Hematopoietic multipotent progenitor cell treated with erythropoietin and hydrocortisone succinate and interleukin-3 and kit ligand, for 6 days (in vitro differentiated cells): ENCODE measurements at regions not wholly inside any gene's neighbourhood (a gene's known extent, or its start where the extent isn't known, plus 50 kb on each side); places are given as distances from the start of the nearest gene placed in this dataset.

Experiments used
- DNase-seq: peaks from one replicate; pipeline ENCODE4 v3.0.0-alpha.2; 2015

GRCh38 chr22:22144858-22145257, 99.7 kb upstream of the VPREB1 start:
- no peak for DNase-seq

- no peak for DNase-seq
Measured at GRCh38 chr22:22143448-22143847, 101.1 kb upstream of the VPREB1 start.

- no peak for DNase-seq
Measured at GRCh38 chr22:22142661-22143060, 101.9 kb upstream of the VPREB1 start.

DNA sequence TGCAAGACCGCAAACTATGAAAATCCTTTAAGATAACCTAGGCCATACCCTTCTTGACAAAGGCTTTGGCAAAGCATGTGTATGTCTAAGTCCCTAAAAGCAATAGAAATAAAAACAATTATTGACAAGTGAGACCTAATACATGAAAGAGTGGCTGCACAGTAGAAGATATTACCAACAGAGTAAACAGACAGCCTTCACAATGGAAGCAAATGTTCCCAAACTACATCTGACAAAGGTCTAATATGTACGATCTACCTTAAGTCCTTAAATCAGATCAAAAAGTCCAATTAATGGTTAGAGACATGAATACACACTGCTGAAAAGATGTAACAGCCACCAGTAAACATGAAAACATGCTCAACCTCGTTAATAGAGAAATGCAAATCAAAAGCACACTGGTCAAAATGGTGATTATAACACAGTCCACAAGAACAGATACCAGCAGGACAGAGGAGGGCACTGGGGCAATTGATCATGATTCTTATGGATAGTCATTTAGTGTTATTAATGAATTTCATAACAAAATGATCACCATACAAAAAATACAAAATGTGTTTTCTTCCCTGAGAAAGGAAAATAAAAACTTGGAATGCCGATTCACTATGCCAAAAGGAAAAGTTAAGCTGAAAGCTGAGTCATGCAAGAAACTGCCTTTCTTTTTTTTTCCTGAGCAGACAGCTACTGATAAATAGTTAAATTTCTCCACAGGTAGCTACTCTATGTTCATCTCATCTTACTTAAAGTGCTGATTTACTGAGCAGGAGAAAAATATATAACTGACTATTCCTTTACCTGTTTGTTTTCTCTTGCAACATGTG, 102.6 kb upstream of the VPREB1 start:
- no peak for DNase-seq

DNA sequence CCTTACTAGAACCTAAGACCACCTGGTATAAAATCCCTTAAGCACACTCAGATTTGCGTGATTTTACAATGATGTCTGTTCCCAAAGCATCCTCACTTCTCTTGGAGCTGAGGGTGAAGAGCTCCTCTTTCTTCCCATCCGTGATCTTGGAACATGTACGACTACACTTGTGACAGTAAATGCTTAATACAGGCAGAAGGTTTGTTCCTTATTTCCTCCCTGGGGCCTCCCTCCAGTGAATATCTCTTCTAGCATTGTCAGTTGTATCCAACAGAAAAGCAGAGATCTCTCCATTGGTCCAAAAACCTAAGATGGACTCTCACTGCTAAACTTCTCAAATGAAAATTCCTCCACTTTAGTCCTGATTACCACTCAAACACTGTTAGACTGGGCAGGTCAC, 103.6 kb upstream of the VPREB1 start:
- DNase-seq, result no peak

- no peak for DNase-seq
Measured at GRCh38 chr22:22139364-22139763, 105.2 kb upstream of the VPREB1 start.

DNA sequence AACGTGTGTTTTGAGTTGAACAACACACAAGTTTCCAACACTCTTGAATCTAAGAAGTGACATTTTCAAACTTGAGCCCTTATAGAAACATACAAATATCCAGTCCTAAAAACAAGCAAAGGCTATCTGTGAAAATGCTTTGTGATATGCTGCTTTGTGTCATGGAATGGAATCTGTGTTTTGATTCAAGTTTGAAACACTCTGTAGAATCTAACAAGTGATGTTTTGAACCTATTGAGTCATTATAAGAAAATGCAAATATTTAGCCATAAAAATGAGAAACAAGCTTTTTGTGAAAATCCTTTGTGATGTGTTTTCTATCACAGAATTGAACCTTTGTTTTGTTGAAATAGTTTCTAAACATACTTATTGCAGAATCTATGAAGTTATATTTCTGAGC, 105.7 kb upstream of the VPREB1 start:
- no peak for DNase-seq

- DNase-seq, result no peak
Measured at GRCh38 chr22:22137891-22138290, 106.7 kb upstream of the VPREB1 start.

- no peak for DNase-seq
Measured at GRCh38 chr22:22133910-22134309, 110.7 kb upstream of the VPREB1 start.

DNA sequence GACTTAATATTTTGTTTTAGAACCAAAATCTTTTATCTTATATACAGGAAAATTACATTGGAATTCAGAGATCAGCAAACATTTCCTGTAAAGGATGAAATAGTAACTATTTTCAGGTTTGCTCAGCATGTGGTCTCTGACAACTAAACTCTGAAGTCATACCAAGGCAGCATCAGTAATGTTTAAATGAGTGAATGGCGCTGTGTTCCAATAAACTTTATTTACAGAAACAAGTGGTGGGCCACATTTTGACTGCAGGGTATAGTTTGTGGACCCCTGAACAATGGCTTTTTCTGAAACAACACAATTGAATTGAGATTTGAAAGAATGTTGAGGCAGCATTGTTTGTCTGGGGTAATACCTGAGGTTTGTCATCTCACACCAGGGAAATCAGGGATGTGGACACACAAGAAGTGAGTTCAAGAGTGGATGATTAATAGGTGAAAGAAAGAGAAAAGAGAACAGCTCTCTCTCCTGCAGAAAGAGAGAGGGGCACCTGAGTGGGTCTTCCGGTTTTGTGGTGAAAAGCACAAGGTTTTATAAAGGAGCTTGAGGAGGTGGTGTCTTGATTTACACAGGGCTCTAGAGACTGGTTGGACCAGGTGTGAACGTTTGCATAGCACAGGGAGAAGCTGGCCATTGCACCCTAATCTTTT, 113.5 kb upstream of the VPREB1 start:
- no peak for DNase-seq

DNA sequence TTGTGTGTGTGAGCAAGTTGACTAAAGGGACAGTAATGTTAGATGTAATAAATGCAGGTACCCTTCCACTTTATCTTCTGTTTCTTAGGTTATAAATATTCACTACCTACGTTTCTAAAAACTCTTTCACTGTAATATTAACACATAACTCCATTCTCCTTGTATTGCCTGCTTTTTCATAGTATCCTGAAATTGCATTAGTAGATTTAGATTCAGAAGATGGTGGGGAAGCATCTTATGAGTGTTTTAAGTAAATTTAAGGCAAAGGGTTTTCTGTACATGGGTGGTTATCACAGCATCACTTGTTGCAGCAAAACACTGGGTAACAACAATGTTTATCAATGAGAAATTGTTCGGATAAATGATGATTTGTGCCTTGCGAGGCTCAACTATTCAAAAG, 115.2 kb upstream of the VPREB1 start:
- DNase-seq, result no peak

GRCh38 chr22:22128440-22128839, 116.1 kb upstream of the VPREB1 start:
- no peak for DNase-seq

DNA sequence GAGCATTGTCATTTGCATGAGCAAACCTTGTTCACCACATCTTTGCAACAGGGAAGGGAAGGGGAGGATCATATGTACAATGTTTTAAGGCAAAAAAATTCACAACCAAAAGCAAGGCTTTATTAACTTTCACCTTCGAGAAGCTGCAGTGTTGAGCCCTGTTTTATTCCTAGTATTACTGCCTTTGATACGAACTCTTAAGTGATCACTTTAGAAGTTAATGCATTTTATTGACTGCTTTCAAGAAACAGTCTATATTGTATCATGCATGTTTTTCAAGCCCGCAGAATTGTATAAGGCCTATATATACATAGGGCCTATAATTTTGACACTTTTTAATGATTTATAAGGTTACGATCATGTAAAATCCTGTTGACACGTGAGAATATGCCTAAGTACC, 117.5 kb upstream of the VPREB1 start:
- DNase-seq, result no peak

DNA sequence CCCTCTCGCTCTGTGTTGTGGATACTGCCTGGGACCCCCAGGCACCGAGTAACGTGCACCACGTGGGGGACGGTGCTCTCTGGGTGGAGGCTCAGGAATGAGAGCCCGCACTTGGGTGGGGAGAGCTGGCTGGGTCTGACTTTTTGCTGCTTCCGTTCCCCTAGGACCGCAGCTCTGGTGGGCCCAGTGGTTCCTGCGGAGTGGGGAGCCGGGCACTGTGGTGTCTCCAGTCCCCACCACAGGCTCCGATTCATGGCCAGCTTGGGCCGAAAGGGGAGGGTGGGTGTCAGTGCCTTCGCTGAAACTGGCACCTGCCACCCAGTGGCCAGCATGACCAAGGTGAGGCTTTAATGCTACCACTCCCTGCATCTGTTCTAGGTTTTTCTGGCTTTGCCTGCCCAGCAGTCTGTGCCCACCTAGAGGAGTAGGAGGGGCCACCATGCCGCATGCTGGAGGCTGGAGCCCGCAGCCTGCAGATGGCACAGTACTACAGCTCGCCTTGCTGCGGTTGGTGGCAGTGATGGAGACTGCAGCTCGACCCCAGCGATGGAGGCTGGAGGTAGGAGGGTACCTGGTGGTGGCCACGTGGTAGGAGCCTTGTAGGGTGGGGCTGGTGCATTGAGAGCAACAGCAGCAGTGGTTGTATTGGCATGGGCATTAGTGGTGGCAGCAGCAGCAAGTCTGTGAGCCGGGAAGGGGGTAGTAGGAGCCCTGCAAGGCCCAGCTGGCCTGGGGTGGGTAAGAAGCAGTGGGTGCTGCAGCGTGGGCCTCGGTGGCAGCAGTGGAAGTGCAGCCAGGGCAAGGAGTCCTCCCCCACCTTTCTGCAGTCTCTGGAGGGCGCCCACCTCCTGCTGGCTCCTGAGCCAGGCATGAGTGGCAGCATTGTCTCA, 118.8 kb upstream of the VPREB1 start:
- no peak for DNase-seq

DNA sequence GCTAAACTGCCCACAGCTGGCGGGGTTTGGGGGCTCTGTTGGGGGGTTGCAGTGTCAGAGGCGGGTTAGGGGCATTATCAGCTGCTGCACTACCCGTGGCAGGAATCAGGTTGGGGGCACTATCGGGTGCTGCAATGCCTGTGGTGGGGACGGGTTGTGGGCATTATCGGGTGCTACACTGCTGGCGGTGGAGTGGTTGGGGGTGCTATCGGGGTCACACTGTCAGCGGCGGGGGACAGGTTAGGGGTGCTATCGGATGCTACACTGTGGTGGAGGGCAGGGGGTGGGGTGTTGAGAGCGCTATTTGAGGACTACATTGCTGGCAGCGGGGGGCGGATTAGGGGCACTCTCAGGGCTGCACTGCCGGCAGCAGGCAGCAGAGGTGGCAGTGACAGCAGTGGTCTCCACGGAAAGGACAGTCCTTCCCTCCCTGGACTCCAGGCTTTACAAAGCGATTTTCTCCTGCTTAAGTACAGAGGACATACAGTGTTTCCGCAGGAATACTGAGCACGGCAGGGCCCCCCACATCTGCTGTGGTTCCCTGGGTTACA, 119.5 kb upstream of the VPREB1 start:
- no peak for DNase-seq

- DNase-seq, result no peak
Measured at GRCh38 chr22:22124374-22124773, 120.2 kb upstream of the VPREB1 start.

GRCh38 chr22:22123960-22124278, 120.7 kb upstream of the VPREB1 start:
- DNase-seq, result no peak

DNA sequence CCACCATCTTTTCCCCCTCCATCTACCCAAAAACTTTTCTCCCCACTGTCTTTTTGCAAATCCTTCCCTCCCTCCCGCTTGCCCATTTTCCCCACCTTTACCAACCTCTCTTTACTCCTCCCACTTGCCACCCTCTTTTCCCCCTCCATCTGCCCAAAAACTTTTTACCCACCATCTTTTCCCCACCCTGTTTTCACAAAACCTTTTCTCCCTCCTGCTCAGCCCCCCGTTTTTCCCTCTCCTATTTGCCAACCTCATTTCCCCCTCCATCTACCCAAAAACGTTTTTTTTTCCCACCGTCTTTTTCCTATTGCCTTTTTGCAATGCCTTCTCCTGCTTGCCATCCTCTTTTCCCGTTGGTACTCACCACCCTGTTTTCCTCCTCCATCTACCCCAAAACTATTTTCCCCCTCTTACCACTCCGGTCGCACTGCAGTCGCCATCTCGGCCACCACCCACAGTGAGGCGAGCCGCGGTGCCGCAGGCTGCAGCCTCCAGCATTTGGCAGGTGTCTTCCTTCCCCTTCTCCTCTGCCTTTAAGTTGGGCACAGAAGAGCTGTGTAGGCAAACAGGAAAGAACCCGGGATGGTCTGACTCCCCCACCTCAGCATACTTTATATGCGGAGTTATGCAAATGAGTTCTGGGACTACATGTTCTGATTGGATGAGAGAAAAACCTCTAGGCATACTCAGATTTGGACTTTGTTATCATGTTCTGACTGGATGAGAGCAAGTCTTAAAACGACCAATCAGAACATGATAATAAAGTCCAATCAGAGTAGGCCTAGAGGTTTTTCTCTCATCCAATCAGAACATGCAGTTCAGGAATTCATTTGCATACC, 121.2 kb upstream of the VPREB1 start:
- no peak for DNase-seq

- no peak for DNase-seq
Measured at GRCh38 chr22:22122348-22123117, 122.1 kb upstream of the VPREB1 start.

DNA sequence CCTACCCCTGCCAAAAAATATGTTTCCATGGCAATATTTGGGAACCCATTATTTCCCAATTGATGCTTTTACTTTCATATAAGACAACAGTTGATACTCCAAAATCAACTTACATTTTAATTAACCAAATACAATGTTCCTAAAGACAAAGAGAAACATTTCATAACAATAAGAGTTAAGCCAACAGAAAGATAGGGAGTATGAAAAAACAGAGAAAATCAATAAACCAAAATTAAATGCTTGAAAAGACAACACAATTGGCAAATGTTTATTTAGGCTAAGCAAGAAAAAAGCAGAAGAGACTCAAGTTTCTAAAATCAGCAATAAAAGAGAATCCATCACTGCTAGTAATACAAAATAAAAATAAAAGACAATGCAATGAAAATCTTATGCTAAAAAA, 123.1 kb upstream of the VPREB1 start:
- DNase-seq, result no peak

DNA sequence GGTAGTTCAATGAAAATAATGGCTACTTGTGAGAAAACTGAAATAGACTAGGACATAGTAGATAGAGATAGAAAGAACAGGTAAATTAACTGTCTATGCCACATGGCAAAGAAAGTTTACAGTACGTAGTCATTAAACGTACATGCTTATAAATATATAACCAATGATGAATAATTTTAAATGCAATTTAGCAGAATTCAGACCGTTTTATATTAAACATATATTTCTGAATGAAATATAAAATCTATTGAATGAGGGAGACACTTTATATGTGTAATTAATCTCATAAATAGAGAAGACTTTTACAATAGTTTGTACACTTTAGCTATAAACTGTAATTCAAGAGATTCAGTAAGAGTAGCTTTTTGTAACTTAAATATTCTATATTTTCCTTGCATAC, 124.4 kb upstream of the VPREB1 start:
- DNase-seq, result no peak

DNA sequence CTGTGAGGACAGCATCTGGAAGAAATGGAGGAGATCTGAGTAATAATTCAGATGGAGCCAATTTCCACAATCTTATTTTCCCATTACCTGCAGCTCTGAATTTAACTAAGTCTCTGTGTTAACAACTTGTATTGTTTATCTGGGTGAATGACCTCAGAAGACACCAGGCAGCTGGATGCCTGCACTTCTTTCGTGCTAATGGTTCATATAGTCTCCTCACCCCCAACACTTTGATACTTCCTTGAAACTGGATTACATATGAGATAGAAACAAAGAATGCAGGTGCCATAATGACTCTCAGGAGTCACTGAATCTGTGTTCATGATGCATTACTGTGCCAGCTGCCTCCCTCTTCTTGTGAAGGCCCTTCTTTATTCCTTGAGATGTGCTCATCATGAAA, 125.6 kb upstream of the VPREB1 start:
- no peak for DNase-seq
